Lower lobe of right lung (tissue), 2 donors: ENCODE measurements at regions not wholly inside any gene's neighbourhood (a gene's known extent, or its start where the extent isn't known, plus 50 kb on each side); places are given as distances from the start of the nearest gene placed in this dataset.

Experiments used
- ATAC-seq, 2 donors: fragments of 200-7000 bp; cut with Tn5 transposase; one replicate each; pipeline ENCODE4 v1.9.1; 2020 to 2022; ENCODE audit warnings: mild to moderate bottlenecking in 2 of 2, moderate library complexity in 2 of 2
- DNase-seq: peaks from one replicate; pipeline ENCODE4 v3.0.0-alpha.2; 2020
- H3K27ac ChIP-seq: fragments of 200-600 bp; one replicate; pipeline ENCODE4 v1.8.0; 2022
- H3K27me3 ChIP-seq: fragments of 200-600 bp; one replicate; pipeline ENCODE4 v1.8.0; 2022; ENCODE audit warnings: low read depth
- H3K36me3 ChIP-seq: fragments of 200-600 bp; one replicate; pipeline ENCODE4 v1.8.0; 2022; ENCODE audit warnings: mild to moderate bottlenecking
- H3K4me1 ChIP-seq: fragments of 200-600 bp; one replicate; pipeline ENCODE4 v1.8.0; 2022
- H3K4me3 ChIP-seq: fragments of 200-600 bp; one replicate; pipeline ENCODE4 v1.8.0; 2022; ENCODE audit warnings: mild to moderate bottlenecking
- H3K9me3 ChIP-seq: fragments of 200-600 bp; one replicate; pipeline ENCODE4 v1.8.0; 2022
- CTCF ChIP-seq: fragments of 200-600 bp; IDR thresholded peaks from one replicate; pipeline ENCODE4 v1.8.0; 2022; ENCODE audit warnings: antibody characterized with exemption, mild to moderate bottlenecking
- intact Hi-C: fragments of 100-400 bp; cut with DNase I; formaldehyde crosslinking; loops from one replicate; pipeline ENCODE4 v1.11.0; 2022
- donor health status: DM: no; HTN: yes; CAD: no; lungs with severe emphysema.

- H3K9me3 ChIP-seq, result no peaks in the 10 kb centered on the region
- no peak for TF ChIP-seq CTCF
- H3K36me3 ChIP-seq, result no peaks in the 10 kb centered on the region
- H3K4me3 ChIP-seq, result no peak overlapping the region
- H3K4me1 ChIP-seq, result no peaks in the 10 kb centered on the region
- intact Hi-C loops, result no loop called here
- H3K27me3 ChIP-seq, result no peaks in the 10 kb centered on the region
- no peak overlapping the region for H3K27ac ChIP-seq
- ATAC-seq (no peak), DNase-seq (no peak)
Measured at GRCh38 chr4:159552979-159553768, 450.3 kb downstream of the RAPGEF2 start.

GRCh38 chr4:159555873-159556272 lies 453.0 kb downstream of the RAPGEF2 start:
- ATAC-seq (no peak), DNase-seq (no peak)
- H3K27ac ChIP-seq, result no peak overlapping the region
- H3K4me3 ChIP-seq, result no peak overlapping the region
- intact Hi-C loops, result no loop called here
- H3K9me3 ChIP-seq, result no peaks in the 10 kb centered on the region
- no peaks in the 10 kb centered on the region for H3K27me3 ChIP-seq
- no peaks in the 10 kb centered on the region for H3K4me1 ChIP-seq
- H3K36me3 ChIP-seq, result no peaks in the 10 kb centered on the region
- no peak for TF ChIP-seq CTCF

GRCh38 chr4:159562366-159562765 lies 459.5 kb downstream of the RAPGEF2 start:
- DNase-seq, result no peak
- TF ChIP-seq CTCF, result no peak
- Histone ChIP-seq H3K4me1 (no peaks in the 10 kb centered on the region), H3K27ac (no peak overlapping the region), H3K9me3 (no peaks in the 10 kb centered on the region), H3K36me3 (no peaks in the 10 kb centered on the region), H3K27me3 (no peaks in the 10 kb centered on the region), H3K4me3 (no peak overlapping the region)
- intact Hi-C loops, result no loop called here
- no peak for ATAC-seq

GRCh38 chr4:159563257-159563656 lies 460.4 kb downstream of the RAPGEF2 start:
- intact Hi-C loops, result no loop called here
- Histone ChIP-seq H3K27ac (no peak overlapping the region), H3K9me3 (no peaks in the 10 kb centered on the region), H3K4me3 (no peak overlapping the region), H3K4me1 (no peaks in the 10 kb centered on the region), H3K36me3 (no peaks in the 10 kb centered on the region), H3K27me3 (no peaks in the 10 kb centered on the region)
- no peak for DNase-seq
- no peak for TF ChIP-seq CTCF
- no peak for ATAC-seq

- Histone ChIP-seq H3K4me1 (no peaks in the 10 kb centered on the region), H3K36me3 (no peaks in the 10 kb centered on the region), H3K27ac (no peak overlapping the region), H3K27me3 (no peaks in the 10 kb centered on the region), H3K4me3 (no peak overlapping the region), H3K9me3 (no peaks in the 10 kb centered on the region)
- no peak for DNase-seq
- intact Hi-C loops, result no loop called here
- TF ChIP-seq CTCF, result no peak
- no peak for ATAC-seq
Measured at GRCh38 chr4:159564615-159565014, 461.7 kb downstream of the RAPGEF2 start.
